Epithelial cell of proximal tubule (primary cell): ENCODE measurements at regions not wholly inside any gene's neighbourhood (a gene's known extent, or its start where the extent isn't known, plus 50 kb on each side); places are given as distances from the start of the nearest gene placed in this dataset.

Source experiments
- DNase-seq: peaks from one replicate; pipeline ENCODE4 v3.0.0-alpha.2; 2011; ENCODE audit warnings: low read depth
- H3K4me3 ChIP-seq: 2 replicates; pipeline ENCODE4 v1.5.1; 2011; ENCODE audit warnings: low read depth, mild to moderate bottlenecking, low read length
- CTCF ChIP-seq: conservative IDR thresholded peaks from 2 replicates; pipeline ENCODE4 v1.5.1; 2012; ENCODE audit warnings: low read depth, mild to moderate bottlenecking, low read length

- no peak for TF ChIP-seq CTCF
- H3K4me3 ChIP-seq, result no peak overlapping the region
- DNase-seq, result no peak
Measured at GRCh38 chr4:152020073-152020472, 259.3 kb upstream of the GATB start.

GRCh38 chr4:152016303-152016620 lies 255.5 kb upstream of the GATB start:
- DNase-seq, result no peak

GRCh38 chr4:152015597-152016302 lies 254.9 kb upstream of the GATB start:
- no peak for TF ChIP-seq CTCF
- no peak for DNase-seq

More at GRCh38 chr4:152016303-152016620, 255.5 kb upstream of the GATB start:
- no peak for TF ChIP-seq CTCF
- H3K4me3 ChIP-seq, result no peak overlapping the region

GRCh38 chr4:152014280-152014679 lies 253.5 kb upstream of the GATB start:
- H3K4me3 ChIP-seq, result no peak overlapping the region
- TF ChIP-seq CTCF, result no peak
- no peak for DNase-seq

More at GRCh38 chr4:152015597-152016302, 254.9 kb upstream of the GATB start:
- H3K4me3 ChIP-seq, result no peak overlapping the region

- no peak overlapping the region for H3K4me3 ChIP-seq
- DNase-seq, result no peak
- TF ChIP-seq CTCF, result no peak
Measured at GRCh38 chr4:152011469-152011868, 250.7 kb upstream of the GATB start.

- H3K4me3 ChIP-seq, result no peak overlapping the region
- DNase-seq, result no peak
- TF ChIP-seq CTCF, result no peak
Measured at GRCh38 chr4:152010710-152011079, 249.9 kb upstream of the GATB start.

- H3K4me3 ChIP-seq, result no peak overlapping the region
- no peak for DNase-seq
- TF ChIP-seq CTCF, result no peak
Measured at GRCh38 chr4:152009983-152010709, 249.3 kb upstream of the GATB start.
